GM18909 (cell line): ENCODE measurements at regions not wholly inside any gene's neighbourhood (a gene's known extent, or its start where the extent isn't known, plus 50 kb on each side); places are given as distances from the start of the nearest gene placed in this dataset.

Experiments used
- ATAC-seq: cut with Tn5 transposase; IDR thresholded peaks from one replicate; pipeline ENCODE4 v1.9.1; 2021; ENCODE audit warnings: mild to moderate bottlenecking; ENCODE audit not compliant: unreplicated experiment, poor library complexity

DNA sequence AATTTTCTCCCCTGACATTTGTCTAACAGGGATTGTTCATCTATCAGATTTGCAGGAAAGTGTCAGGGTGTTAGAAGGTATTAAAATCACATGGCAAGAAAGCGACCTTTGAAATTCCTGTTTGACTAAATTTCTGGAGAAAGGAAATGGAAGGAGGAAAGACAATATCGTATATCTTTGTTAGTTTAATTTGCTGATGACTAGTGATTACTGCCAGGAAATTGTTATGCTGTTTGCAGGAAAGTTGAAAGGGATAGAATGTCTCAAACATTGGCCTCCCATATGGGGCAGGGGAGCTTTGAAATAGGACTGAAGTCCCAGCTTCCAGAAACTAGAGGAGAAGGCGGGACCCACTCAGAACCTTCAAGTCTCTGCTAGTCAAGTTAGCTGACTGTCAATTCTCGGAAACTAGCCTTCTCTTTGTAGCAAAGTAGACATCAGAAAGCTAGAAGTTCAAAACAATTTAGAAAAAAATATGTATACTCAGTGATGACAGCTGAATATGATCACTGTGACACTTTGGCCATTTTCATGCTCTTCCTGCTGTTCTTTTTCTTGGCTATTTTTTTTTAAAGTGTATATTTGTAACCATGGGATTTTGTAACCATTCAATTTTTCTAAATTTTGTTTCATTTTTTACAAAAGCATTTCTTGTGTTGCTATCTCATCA lies 53.4 kb upstream of the RALGAPA2 start:
- ATAC-seq, result no peak

- no peak for ATAC-seq
These were observed 51.2 kb upstream of the RALGAPA2 start for GRCh38 chr20:20763650-20764049.
